GM19397 (cell line): ENCODE measurements at regions not wholly inside any gene's neighbourhood (a gene's known extent, or its start where the extent isn't known, plus 50 kb on each side); places are given as distances from the start of the nearest gene placed in this dataset.

Experiments
- ATAC-seq: cut with Tn5 transposase; IDR thresholded peaks from one replicate; pipeline ENCODE4 v1.9.1; 2021; ENCODE audit warnings: mild to moderate bottlenecking, moderate library complexity; ENCODE audit not compliant: unreplicated experiment

GRCh38 chr19:30082611-30083010 lies 140.6 kb downstream of the URI1 start:
- no peak for ATAC-seq

- ATAC-seq, result no peak
These were observed 141.2 kb downstream of the URI1 start for GRCh38 chr19:30083125-30083681.

- ATAC-seq, result no peak
These were observed 141.7 kb downstream of the URI1 start for GRCh38 chr19:30083701-30084156.

GRCh38 chr19:30084390-30084819 lies 142.4 kb downstream of the URI1 start:
- no peak for ATAC-seq

- no peak for ATAC-seq
These were observed 143.4 kb downstream of the URI1 start for GRCh38 chr19:30085394-30085793.

- no peak for ATAC-seq
These were observed 144.2 kb downstream of the URI1 start for GRCh38 chr19:30086220-30086619.

- ATAC-seq, result no peak
These were observed 144.9 kb downstream of the URI1 start for GRCh38 chr19:30086916-30087315.

GRCh38 chr19:30087381-30088138 lies 145.5 kb downstream of the URI1 start:
- ATAC-seq, result no peak

GRCh38 chr19:30088567-30088966 lies 146.5 kb downstream of the URI1 start:
- no peak for ATAC-seq

- ATAC-seq, result no peak
These were observed 147.1 kb downstream of the URI1 start for GRCh38 chr19:30089086-30089665.

GRCh38 chr19:30090476-30090875 lies 148.4 kb downstream of the URI1 start:
- ATAC-seq, result no peak

GRCh38 chr19:30090963-30091362 lies 148.9 kb downstream of the URI1 start:
- ATAC-seq, result no peak

GRCh38 chr19:30091456-30091855 lies 149.4 kb downstream of the URI1 start:
- no peak for ATAC-seq

- ATAC-seq, result no peak
These were observed 149.8 kb downstream of the URI1 start for GRCh38 chr19:30091856-30092255.

GRCh38 chr19:30092721-30093569 lies 150.9 kb downstream of the URI1 start:
- ATAC-seq, result no peak

GRCh38 chr19:30093966-30094755 lies 152.1 kb downstream of the URI1 start:
- ATAC-seq, result no peak

GRCh38 chr19:30094756-30095140 lies 152.7 kb downstream of the URI1 start:
- no peak for ATAC-seq

GRCh38 chr19:30095171-30095570 lies 153.1 kb downstream of the URI1 start:
- no peak for ATAC-seq

GRCh38 chr19:30096596-30097370 lies 154.7 kb downstream of the URI1 start:
- ATAC-seq, result no peak
